ENCODE measurements at regions not wholly inside any gene's neighbourhood (a gene's known extent, or its start where the extent isn't known, plus 50 kb on each side); places are given as distances from the start of the nearest gene placed in this dataset.

DNA sequence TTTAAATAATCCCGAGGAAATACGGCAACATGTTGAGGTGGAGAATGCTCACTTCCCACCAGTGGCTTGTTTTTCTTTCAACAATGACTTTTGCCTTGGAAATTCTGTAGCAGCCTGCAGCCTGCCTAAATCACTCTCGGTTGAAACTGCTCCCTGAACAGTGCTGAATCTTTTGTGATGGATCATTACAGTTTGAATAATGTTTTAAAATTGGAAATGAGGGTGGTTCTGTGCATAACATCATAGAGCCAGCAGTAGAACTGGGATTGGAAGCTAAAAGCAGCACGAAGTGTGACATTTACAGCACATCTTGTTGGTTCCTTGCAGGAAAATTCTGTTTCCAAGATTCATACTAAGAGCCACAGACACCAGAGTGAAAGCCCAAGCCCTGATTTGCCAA, 74.1 kb upstream of the GPR12 start:
- DNase-seq (ENCODE audit: low spot score), result no peak
- H3K36me3 ChIP-seq, result no peaks in the 10 kb centered on the region
- intact Hi-C loops (cut with DNase I), result no loop called here
- no peak for TF ChIP-seq POLR2AphosphoS5 (IDR thresholded peaks at IDR 0.05)
- TF ChIP-seq, protein P1, sequence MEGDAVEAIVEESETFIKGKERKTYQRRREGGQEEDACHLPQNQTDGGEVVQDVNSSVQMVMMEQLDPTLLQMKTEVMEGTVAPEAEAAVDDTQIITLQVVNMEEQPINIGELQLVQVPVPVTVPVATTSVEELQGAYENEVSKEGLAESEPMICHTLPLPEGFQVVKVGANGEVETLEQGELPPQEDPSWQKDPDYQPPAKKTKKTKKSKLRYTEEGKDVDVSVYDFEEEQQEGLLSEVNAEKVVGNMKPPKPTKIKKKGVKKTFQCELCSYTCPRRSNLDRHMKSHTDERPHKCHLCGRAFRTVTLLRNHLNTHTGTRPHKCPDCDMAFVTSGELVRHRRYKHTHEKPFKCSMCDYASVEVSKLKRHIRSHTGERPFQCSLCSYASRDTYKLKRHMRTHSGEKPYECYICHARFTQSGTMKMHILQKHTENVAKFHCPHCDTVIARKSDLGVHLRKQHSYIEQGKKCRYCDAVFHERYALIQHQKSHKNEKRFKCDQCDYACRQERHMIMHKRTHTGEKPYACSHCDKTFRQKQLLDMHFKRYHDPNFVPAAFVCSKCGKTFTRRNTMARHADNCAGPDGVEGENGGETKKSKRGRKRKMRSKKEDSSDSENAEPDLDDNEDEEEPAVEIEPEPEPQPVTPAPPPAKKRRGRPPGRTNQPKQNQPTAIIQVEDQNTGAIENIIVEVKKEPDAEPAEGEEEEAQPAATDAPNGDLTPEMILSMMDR (IDR thresholded peaks at IDR 0.05), result no peak
- H3K27ac ChIP-seq, result no peak overlapping the region
- 25% methylated on average over 4 of the region's 4 CpGs for WGBS
- H3K27me3 ChIP-seq (replicated peaks; ENCODE audit: insufficient read depth), result no peaks in the 10 kb centered on the region
- no peak overlapping the region for H3K4me3 ChIP-seq
- H3K9me3 ChIP-seq, result no peaks in the 10 kb centered on the region
- no peaks in the 10 kb centered on the region for H3K4me1 ChIP-seq (replicated peaks)

DNA sequence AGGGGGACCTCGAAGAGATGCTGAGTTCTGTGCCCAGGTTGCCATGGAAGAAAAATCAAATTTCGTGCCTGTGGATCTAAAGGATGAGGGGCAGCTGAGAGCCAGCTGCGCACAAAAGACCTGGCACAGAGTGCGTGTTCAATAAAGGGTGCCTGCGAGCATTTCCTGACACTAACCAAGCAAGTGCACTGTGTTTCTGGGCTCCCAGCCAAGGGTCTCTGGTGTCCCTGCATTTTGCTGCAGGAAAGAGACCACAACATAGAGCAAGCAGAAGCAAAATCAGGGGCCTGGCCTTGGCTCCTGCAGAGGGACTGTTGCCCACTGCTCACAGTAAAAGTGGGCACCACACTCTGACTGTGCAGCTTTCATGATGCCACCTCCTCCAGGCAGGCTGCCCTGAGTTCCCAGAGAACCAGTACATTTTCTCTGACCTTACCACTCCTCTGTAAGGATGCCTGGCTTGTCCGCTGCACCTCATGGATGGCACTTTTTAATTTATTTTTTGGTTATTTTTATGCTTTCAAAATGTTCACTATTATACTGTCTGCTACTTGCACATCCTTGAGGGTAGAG, 70.8 kb upstream of the GPR12 start:
- Histone ChIP-seq H3K27ac (no peak overlapping the region), H3K36me3 (no peaks in the 10 kb centered on the region), H3K4me1 (replicated peaks) (no peaks in the 10 kb centered on the region), H3K9me3 (no peaks in the 10 kb centered on the region), H3K4me3 (no peak overlapping the region), H3K27me3 (replicated peaks; ENCODE audit: insufficient read depth) (no peaks in the 10 kb centered on the region)
- TF ChIP-seq, protein P1 (IDR thresholded peaks at IDR 0.05), result no peak
- TF ChIP-seq POLR2A (IDR thresholded peaks at IDR 0.05) (no peak), POLR2AphosphoS5 (IDR thresholded peaks at IDR 0.05) (no peak)
- intact Hi-C loops (cut with DNase I), result no loop called here
- DNase-seq (ENCODE audit: low spot score), result no peak
- WGBS, result 39% methylated on average over 6 of the region's 6 CpGs

DNA sequence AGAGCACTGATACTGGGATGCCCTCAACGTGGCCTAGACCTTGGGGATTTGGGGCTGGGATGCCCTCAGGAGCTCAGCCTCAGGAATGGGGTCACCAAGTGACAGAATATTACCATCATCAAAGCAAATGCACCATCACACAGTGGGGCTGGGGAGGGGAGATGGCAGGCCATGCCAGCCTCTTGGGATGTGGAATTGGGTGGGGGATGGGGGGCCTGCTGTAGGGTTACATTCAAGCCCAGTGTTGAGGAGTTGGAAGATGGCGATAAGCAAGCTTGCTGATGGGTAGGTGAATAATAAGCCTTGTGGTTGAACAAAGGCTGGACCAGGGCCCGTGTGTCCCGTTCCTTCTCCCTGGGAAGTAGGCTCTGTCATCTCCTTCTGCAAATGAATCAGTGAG, 69.1 kb upstream of the GPR12 start:
- H3K4me1 ChIP-seq (replicated peaks), result no peaks in the 10 kb centered on the region
- no peaks in the 10 kb centered on the region for H3K9me3 ChIP-seq
- TF ChIP-seq, protein P1 (IDR thresholded peaks at IDR 0.05), result no peak
- no peak for TF ChIP-seq POLR2A (IDR thresholded peaks at IDR 0.05)
- TF ChIP-seq POLR2AphosphoS5 (IDR thresholded peaks at IDR 0.05), result no peak
- no peaks in the 10 kb centered on the region for H3K27me3 ChIP-seq (replicated peaks; ENCODE audit: insufficient read depth)
- 93% methylated on average over 4 of the region's 4 CpGs for WGBS
- intact Hi-C loops (cut with DNase I), result no loop called here
- no peak for DNase-seq (ENCODE audit: low spot score)
- no peaks in the 10 kb centered on the region for H3K36me3 ChIP-seq
- no peak overlapping the region for H3K27ac ChIP-seq
- no peak overlapping the region for H3K4me3 ChIP-seq

DNA sequence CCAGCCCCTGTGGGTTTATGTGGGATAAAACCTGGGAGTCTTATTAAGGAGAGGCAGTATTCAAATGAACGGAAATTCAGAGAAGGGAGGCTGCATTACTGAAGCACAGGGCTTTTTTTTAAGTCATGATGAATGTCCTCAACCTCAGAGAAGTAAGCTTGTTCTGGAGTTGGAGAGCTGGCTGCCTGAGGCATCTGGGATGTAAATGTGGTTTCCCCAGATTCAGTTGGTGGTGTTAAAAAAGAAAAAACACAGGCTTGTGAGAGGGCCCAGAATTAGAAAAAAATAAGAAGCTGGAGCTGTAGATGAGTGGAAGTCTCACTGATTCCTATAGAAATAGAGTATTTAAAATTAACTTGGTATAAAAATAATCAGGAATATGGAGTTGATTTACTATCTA, 64.0 kb upstream of the GPR12 start:
- Histone ChIP-seq H3K9me3 (no peaks in the 10 kb centered on the region), H3K36me3 (no peaks in the 10 kb centered on the region), H3K27ac (no peak overlapping the region), H3K4me3 (no peak overlapping the region), H3K27me3 (replicated peaks; ENCODE audit: insufficient read depth) (no peaks in the 10 kb centered on the region), H3K4me1 (replicated peaks) (no peaks in the 10 kb centered on the region)
- no peak for TF ChIP-seq POLR2AphosphoS5 (IDR thresholded peaks at IDR 0.05)
- TF ChIP-seq, protein P1 (IDR thresholded peaks at IDR 0.05), result no peak
- TF ChIP-seq POLR2A (IDR thresholded peaks at IDR 0.05), result no peak
- WGBS, result 18% methylated on average over 1 of the region's 1 CpG
- intact Hi-C loops (cut with DNase I), result no loop called here
- DNase-seq (ENCODE audit: low spot score), result no peak

DNA sequence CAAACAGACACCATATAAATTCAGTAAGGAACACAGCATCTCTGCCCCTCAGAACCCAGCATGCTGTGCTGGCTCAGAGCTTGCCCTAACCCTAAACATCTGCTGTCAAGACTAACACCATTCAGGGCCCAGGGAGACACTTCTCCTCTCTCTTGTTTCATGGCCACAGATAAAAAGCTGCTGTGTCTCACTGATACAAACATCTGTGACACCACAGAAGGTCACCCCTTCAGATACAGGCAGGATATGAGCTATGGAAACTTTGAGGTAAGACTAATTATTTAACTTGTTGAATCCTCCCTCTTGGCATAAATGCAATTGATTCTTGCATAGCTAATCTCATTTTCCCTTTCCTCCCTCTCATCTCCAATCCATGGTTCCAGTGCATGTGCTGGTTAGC, 61.6 kb upstream of the GPR12 start:
- Histone ChIP-seq H3K36me3 (no peaks in the 10 kb centered on the region), H3K27me3 (replicated peaks; ENCODE audit: insufficient read depth) (no peaks in the 10 kb centered on the region), H3K4me1 (replicated peaks) (no peaks in the 10 kb centered on the region), H3K9me3 (no peaks in the 10 kb centered on the region), H3K4me3 (no peak overlapping the region), H3K27ac (no peak overlapping the region)
- TF ChIP-seq, protein P1 (IDR thresholded peaks at IDR 0.05), result no peak
- no peak for TF ChIP-seq POLR2A (IDR thresholded peaks at IDR 0.05)
- no peak for TF ChIP-seq POLR2AphosphoS5 (IDR thresholded peaks at IDR 0.05)
- no peak for DNase-seq (ENCODE audit: low spot score)
- intact Hi-C loops (cut with DNase I), result no loop called here
